Gastrocnemius medialis (tissue), 4 donors: ENCODE measurements at regions not wholly inside any gene's neighbourhood (a gene's known extent, or its start where the extent isn't known, plus 50 kb on each side); places are given as distances from the start of the nearest gene placed in this dataset.

Experiments
- POLR2A ChIP-seq, 2 donors: fragments of 450-650 bp; IDR thresholded peaks; one replicate each; pipeline ENCODE4 v1.6.1; 2017; ENCODE audit warnings: antibody characterized with exemption in 2 of 2, mild to moderate bottlenecking in 2 of 2, moderate library complexity in 2 of 2
- TF ChIP-seq, protein P1 (sequence below), 5 experiments: fragments of 450-650 bp in 3 of 5; fragments of 200-600 bp in 2 of 5; sonication (generic) in 2 of 5; IDR thresholded peaks in 4 of 5; conservative IDR thresholded peaks in 1 of 5; 1 replicate in 4 of 5; 2 replicates in 1 of 5; pipeline ENCODE4 v1.5.1; 2016 to 2019; ENCODE audit warnings: antibody characterized with exemption in 5 of 5, mild to moderate bottlenecking in 3 of 5, moderate library complexity in 3 of 5

DNA sequence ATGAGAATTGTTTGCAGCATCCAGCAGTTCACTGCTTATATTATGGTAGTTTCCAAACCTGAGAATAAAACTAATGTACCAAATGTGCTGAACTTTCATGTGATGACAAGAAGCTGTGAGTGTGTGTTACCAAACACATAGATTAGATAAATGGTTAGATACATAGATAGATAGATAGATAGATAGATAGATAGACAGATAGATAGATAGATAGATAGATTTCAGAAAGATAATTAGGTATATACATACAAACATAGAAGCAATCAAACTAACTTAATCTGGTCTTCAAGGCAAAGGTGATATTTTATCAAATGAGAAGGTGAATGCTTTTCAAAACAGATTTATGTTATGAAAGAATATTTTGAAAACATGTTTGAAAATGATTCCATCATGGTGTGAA, 147.3 kb upstream of the C11orf58 start:
- TF ChIP-seq, protein P1, sequence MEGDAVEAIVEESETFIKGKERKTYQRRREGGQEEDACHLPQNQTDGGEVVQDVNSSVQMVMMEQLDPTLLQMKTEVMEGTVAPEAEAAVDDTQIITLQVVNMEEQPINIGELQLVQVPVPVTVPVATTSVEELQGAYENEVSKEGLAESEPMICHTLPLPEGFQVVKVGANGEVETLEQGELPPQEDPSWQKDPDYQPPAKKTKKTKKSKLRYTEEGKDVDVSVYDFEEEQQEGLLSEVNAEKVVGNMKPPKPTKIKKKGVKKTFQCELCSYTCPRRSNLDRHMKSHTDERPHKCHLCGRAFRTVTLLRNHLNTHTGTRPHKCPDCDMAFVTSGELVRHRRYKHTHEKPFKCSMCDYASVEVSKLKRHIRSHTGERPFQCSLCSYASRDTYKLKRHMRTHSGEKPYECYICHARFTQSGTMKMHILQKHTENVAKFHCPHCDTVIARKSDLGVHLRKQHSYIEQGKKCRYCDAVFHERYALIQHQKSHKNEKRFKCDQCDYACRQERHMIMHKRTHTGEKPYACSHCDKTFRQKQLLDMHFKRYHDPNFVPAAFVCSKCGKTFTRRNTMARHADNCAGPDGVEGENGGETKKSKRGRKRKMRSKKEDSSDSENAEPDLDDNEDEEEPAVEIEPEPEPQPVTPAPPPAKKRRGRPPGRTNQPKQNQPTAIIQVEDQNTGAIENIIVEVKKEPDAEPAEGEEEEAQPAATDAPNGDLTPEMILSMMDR (IDR thresholded peaks at IDR 0.05 in 4 of 5, conservative IDR thresholded peaks at IDR 0.05 in 1 of 5) = no peak
- TF ChIP-seq POLR2A (IDR thresholded peaks at IDR 0.05) = no peak
